NCI-H2029 treated with DMSO at 0.1 percent for 48 hours (cell line): ENCODE measurements at regions not wholly inside any gene's neighbourhood (a gene's known extent, or its start where the extent isn't known, plus 50 kb on each side); places are given as distances from the start of the nearest gene placed in this dataset.
A peak's percentile ranks its signal among the peaks of the same experiment; 100 is the strongest.

ENCODE experiments used
- DNase-seq: peaks from one replicate; lab custom pipeline; 2025; lab: John Stamatoyannopoulos, UW

DNA sequence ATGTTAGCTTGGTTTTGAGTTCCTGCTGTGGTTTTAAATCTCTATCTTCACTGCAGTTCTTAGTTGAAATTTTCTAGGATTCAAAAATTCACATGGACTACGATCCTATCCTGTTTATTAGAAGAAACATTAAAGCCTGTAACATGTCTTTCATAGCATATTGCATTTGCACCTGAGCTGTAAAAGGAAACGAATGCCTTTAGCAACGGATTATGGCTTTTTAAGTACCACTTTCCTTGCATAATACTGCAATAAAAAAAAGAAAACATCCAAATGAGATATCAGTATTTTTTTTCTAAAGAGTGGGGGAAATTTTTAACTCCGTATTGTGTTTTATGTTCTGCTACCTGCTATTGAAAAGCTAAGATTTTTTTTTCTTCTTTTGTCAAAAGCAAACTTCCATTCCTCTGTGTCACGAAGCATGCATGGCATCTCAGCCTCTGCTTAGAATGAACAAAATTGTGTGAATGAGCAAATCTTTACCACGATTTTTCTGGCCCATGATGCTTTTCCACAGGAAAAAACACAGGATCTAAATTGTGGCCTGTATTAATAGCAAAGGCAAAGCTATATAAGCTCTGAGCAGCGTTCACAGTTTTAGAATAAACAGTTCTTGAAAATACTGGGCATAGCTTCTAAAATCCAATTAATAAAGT lies 110.0 kb upstream of the CDIN1 start:
- DNase-seq: no peak

DNA sequence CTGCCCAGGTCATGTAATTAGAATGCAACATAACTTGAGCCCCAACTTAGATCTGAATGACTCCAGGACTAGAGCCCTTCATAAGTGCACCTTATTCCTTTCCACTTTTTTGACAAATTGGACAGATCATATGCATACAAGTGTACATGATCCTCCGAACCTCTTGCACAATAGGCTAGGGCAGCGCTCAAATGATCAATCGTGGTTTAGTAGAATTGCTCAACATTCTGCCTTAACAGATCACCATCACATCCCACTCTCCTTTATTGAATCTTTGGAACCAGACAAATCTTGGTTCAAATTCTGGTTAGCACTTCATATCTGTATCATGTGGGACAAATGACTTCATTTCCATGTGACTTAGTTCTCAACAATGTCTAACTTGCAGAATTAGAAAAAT lies 106.8 kb upstream of the CDIN1 start:
- DNase-seq: no peak

DNA sequence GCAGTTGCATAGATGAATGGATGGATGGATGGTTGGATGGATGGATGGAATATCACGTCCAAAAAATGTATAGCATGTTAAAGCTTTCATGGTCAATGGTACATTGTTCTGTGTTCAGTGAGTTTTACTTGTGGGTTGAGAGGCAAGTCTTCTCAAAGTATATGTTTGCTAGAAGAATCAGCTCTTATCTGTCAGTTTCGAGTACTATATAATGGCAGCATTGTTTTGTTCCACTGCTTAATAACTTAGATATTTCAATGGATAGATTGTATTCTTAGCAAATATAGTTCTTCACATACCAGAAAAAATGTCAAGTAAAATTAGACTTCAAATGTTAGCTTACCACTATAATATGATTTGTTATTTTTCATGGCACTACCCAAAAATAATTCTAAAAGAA lies 100.9 kb upstream of the CDIN1 start:
- no peak for DNase-seq

DNA sequence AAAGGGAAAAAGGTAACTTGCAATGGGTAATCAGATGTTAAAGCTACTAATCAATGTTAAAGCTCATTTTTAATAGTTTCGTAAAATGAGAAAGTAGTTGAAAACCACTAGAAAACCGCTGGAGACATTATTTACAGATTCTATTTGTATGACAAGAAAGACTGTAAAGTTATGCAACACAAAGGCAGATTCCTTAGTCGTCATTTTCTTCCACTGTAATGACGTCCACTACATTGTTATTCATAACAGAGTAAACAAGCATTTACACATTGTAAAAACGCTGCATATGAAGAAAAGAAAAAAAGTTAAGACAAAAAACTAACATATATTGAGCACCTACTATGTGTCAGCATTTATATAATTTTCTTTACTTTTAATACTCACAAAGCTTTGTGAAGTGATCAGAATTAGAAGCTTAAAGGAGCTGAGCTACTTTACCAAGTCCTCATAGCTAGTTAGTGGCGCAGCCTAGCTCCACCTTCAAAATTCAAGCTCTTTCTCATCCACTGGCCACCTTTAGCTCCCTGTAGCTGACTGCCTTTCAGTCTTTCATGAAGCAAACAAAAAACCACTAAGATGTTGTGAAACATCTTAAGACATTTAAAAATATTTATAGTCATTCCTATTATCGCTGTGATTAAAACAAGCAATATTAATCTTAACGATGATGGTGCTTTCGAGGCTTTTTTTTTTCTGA lies 100.1 kb upstream of the CDIN1 start:
- no peak for DNase-seq

DNA sequence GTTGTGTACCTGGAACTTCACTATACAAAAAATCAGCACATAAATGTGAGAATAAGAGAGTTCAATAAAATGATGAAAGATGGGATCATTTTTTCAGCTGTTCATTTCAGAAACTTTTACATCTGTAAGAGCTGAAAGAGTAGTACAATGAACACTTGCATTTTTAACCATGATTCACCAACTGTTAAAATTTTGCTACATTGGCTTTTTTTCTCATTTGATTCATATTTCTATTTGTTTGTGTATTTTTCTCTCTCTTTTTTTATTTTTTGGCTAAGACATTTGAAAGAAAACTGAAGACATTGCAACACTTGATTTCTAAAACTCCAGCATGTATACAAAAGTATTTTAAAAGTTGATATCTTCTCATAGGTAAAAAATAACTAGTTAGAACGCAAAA lies 98.3 kb upstream of the CDIN1 start:
- DNase-seq: no peak

DNA sequence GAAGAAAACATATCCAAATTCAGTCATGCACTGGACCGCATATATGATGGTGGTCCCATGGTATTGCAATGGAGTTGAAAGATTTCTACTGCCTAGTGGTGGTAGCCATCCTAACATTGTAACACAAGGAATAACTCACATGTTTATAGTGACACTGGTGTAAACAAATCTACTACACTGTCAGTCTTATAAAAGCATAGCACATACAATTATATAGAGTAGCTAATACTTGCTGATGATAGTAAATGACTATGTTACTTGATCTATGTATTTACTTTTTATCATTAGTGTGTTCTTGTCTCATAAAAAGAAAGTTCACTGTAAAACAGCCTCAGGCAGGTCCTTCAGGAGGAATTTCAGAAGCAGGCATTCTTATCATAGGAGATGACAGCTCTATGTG lies 96.0 kb upstream of the CDIN1 start:
- DNase-seq: no peak

DNA sequence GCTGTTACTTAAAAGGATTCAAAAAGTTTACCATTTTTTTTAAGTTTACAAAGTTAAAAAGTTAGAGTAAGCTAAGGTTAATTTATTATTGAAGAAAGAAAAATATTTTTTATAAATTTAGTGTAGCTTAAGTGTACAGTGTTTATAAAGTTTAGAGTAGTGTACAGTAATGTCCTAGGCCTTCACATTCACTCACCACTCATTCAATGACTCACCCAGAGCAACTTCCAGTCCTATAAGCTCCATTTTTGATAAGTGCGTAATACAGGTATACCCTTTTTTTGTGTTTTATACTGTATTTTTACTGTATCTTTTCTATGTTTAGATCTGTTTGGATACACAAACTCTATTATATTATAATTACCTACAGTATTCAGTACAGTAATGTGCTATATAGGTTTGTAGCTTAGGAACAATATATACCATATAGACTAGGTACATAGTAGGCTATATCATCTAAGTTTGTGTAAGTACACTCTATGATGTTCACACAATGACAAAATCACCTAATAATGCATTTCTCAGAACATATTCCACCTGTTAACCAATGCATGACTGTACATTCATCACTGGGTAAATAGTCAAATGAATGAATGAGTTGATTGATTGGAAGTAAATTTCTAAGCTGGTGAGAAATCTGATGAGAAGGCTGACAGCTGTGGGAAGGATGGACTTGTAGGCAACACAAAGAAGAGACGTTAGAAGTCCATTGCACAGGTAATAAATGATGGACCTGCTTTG lies 95.2 kb upstream of the CDIN1 start:
- no peak for DNase-seq

DNA sequence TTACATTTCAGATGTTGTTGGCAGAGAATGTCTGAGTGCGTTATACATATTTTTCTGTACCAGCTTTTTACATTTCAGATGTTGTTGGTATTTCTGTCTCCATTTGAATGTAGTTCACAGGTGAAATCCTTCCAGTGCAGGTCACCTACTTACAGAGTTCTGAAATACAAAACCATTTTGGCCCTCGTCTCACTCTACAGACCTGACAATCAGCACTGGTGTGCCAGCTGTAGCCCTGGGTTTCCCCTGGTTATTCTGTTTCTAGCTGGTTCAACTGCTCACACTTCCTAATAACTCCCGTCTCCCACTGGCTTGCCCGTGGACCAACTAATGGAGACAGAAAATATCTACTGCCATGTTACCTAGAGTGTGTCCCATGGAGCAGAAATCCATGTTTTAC lies 87.5 kb upstream of the CDIN1 start:
- no peak for DNase-seq

DNA sequence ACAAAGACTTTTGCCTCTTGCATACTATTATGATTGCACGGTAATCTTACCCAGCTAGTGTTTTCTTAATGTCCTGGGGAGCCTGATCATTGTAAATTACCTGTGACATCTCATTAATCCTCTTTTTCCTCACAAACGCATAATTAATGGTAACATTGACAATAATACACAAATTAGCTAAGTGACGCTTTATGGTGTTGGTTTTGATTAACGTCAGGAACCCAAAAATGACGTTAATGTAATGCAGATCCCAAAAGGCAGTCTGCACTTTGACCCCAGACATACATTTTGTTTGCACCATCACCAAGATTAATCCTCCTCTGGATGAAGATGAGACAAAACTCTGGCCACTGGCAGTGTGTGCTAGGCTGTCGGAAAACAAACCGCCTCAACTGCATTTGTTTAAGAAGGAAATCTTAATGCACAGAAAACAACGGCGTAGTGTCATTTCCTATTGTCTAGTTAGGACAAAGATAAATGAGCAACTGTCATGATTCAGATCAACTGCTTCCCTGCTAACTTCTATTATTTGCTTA lies 83.9 kb upstream of the CDIN1 start:
- no peak for DNase-seq

DNA sequence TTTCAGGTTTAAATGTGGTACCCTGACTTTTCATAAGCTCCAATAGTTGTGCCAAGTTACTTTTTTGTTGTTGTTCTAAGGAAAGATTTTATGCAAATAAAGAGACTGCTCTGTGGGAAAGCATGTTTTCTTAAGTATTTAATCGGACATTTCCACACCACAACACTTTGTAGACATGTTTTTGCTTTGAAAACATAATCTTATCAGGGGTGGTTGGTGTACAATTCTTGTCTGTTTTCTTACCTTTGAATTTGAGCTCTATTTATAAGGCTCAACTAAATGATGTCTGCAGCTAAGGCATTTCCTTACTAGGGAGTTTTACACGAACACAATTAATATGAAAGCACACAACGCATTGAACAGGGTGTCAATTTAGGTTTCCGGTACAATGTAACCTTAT lies 81.5 kb upstream of the CDIN1 start:
- no peak for DNase-seq

DNA sequence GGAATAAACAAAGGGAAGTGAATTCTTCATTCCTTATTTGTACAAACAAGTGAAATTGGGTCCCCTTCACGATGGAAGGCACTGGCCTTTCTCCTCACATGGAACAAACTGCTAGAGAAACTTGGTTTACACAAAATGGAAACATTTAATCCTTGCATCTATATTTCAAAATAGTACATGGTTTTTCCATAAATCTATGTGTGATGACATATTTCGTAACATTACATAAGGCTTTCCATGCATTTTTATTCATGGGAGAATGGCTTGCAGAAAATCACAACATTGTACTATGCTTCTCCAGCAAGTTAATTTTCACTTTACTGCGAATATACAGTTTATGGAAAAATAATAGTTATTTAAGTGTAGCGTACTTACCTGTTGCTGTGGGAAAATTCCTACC lies 81.0 kb upstream of the CDIN1 start:
- DNase-seq: no peak

DNA sequence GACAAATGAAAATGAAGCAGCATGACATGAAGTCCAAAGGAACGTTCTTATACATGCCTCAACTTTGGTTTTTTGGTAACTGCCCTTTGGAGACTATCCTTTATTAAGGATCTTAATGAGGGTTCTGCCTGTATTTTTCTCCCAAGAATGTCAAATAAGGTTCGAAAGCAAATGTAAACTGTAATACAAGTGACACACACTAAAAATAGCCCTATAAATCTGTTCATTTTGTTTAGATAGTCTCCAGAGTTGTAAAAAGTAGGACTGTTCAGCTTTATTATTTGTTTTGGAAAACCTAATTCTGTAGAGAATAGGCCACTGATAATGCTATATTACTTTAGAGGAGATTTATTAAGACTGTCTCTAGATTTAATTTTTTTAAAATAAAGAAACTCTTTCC lies 80.5 kb upstream of the CDIN1 start:
- DNase-seq: no peak

DNA sequence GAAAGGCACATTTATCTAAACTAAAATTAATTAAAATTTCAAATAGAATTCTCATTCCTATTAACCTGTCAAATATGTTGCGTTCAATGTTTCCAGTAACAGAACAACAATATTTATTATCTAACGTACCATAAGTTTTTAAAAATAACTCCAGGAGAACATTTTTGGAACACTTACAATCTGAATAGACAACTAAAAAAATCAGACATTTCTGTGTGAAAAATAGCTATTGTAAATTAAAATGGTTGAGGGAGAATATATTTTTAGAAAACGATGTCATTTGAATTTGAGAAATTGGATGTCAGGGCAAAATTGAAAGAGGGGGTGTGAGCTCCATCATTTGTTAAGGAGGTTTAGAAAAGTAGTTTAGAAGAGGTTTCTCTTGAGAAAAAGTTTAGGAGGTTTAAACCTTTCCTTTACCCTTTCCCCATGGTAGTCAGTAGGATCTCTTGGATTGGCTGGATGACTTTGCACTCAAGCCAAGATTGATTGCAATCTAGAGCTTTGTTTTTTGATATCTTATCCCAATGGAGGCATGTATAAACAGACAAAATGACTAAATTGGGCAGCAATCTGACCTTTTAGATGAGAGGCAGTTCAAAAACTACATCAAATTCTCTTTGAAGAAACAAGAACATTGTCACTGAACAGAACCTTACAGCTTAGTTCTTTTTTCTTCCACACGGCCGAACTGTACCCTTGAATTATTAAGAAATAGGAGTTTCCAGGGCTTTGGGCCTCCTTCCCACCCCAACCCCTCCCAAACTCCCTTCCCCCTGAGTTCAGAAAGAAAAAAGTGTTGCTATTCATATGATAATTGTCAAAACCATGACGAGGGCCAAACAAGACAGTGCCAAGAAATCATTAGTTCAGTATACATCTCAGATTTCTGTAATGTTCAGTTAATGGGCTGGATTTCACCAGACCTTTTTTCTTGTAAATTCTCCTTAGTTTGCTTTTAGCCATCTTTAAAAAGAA lies 79.7 kb upstream of the CDIN1 start:
- no peak for DNase-seq

DNA sequence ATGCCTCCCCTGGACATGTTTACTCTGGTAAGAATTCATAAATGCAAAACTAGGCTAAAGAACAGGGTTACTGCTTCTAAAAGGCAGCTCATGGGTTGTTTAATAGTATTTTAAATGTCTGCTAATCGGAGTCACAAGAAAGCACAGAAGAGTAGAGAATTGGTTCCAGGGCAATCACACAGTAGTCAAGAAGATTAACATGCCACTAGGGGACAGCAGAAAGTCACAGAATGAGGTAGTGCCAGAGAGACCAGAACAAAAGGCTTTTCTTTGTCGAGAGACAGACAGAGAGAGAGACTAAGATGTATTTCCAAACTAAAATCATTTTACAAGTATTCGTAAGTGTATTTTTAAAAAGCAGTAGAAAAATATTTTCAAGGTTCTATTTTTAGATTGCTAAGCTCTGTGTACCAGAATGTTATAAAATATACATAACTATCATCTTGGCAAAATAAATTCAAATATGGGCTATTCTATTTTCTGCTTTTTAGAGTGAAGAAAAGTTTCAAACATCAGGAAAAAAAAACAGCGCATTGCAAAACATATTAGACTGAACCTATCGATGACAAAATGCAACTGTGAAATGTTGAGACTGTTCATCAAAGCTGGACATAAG lies 78.3 kb upstream of the CDIN1 start:
- peak; percentile 13 for DNase-seq

DNA sequence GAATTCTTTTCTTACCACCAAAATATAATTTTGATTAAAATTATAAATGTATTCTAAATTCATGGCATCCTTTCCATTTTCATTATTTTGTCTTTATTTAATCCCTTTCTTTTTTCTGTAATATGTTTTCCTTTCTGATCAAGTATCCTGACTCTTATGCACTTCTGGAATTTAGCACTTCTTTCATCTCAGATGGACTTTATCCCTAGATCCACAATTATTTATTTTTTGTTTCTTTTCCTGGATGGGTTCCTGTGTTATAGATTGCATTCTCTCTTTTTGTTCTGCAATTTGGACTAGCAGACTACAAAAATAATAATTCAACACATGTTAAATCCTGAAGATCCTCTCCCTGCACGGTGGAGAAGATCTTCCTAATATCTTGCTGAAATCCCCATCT lies 76.9 kb upstream of the CDIN1 start:
- DNase-seq: no peak

DNA sequence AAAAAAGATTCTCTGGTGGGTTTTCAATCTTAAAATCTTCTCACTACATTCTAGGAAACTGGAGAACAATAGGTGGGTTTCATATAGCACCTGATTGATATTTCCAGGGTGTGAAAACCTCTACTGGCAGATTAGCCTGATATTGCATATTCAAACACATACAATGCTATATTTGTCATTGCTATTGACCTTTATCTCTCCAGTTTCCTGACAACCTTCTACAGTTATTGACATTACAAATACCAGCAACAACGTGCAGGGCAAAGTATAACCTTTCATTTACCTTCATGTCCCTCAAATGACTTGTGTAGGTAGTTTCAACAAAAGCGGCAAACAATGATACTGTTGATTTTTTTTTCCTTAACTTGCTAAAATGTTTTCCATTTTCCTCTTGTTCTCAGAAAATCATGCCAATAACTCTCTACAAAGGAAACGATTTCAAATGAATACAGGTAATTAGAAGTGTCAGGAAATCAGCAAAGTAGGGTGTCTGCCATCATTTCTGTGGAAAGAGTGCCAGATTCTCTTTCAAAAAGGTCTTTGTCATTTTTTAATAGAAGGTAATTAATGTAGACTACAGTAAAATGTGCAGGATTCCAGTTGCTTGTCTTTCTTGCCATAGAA lies 72.6 kb upstream of the CDIN1 start:
- DNase-seq: no peak

DNA sequence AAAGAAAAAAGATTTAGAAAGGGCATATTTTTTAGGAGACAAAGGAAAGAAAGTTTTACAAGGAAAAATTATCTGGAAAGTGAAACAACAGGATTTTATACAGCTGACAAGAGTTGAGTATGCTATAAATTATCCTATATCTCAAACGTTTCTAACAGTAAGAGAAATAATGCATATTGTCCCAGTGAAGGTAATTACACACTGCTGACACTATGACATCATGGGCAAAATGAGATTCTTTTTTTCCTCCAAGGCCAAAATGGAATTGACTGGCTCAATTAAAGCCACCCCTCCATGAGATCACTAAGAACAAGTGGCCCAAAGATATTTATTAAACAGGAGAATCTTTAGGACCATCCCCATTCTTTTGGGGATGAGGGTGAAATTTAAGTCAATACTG lies 72.0 kb upstream of the CDIN1 start:
- no peak for DNase-seq

DNA sequence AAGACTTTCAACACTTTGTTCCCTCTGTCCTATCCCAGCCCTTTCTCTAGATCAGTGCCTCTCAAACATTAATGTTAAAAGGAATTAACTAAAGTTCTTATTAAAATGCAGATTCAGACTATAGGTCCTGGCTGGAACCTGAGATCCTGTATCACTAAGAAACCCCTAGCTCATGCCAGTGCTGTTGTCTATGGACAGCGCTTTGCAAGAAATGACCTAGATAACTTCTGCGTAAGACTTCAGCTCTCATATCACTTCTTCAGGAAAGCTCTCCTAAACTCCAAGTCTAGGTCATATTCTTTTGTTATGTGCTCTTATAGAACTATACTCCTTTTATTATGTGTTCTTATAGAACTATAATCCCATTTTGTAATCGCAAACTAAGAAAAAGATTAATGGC lies 67.8 kb upstream of the CDIN1 start:
- no peak for DNase-seq

DNA sequence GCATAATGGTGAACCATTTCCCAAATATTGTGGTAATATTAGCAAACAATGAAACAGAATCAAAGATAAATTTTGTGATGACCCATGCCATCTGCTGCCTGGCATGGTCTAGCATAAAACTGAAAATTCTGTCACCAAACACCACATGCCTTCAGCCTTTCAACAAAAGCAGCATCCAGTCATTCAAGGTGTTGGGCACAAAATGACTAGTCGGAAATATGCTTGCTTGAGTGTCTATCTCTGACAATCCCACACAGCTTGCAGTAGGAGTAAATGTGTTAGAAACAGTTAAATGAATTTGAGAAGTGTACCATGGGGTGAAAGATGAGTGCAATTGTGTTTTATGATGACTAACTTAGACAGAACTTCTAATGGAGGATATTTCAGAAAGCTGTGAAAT lies 61.7 kb upstream of the CDIN1 start:
- DNase-seq: no peak

DNA sequence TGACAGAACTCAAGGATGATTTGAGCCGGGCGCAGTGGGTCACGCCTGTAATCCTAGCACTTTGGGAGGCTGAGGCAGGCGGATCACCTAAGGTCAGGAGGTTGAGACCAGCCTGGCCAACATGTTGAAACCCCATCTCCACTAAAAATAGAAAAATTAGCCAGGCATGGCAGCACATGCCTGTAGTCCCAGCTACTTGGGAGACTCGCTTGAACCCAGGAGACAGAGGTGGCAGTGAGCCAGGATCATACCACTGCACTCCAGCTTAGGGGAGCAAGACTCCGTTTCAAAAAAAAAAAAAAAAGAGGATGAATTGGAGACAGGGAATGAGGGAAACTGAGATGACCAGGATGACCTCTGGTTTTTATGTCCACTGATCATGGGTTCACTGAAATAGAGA lies 60.4 kb upstream of the CDIN1 start:
- no peak for DNase-seq

DNA sequence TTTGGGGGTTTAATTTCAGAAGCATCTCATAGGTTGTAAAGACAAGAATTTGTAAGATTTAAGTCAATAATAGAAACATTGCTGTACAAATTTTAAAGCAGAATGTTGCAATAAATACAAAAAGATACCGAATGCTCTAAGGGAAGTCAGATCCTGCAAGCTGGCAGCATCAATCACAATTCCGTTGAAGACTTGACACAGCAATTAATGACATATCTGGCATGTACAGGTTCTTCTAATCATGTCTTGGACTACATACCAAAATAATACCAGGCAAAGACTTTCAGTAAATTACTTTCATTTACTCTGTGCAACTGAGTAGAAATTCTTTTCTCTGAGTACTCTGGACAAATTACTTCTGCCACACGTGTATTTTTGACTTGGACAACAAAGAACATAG lies 54.0 kb upstream of the CDIN1 start:
- DNase-seq: no peak
